Activated CD8-positive, alpha-beta memory T cell treated with anti-CD3 and anti-CD28 coated beads, Interleukin-2, amount 50 U/mL, for 48 hours (primary cell): ENCODE measurements at regions not wholly inside any gene's neighbourhood (a gene's known extent, or its start where the extent isn't known, plus 50 kb on each side); places are given as distances from the start of the nearest gene placed in this dataset.

ENCODE experiments used
- DNase-seq: peaks from one replicate; pipeline ENCODE4 v3.0.0-alpha.2; 2020

DNA sequence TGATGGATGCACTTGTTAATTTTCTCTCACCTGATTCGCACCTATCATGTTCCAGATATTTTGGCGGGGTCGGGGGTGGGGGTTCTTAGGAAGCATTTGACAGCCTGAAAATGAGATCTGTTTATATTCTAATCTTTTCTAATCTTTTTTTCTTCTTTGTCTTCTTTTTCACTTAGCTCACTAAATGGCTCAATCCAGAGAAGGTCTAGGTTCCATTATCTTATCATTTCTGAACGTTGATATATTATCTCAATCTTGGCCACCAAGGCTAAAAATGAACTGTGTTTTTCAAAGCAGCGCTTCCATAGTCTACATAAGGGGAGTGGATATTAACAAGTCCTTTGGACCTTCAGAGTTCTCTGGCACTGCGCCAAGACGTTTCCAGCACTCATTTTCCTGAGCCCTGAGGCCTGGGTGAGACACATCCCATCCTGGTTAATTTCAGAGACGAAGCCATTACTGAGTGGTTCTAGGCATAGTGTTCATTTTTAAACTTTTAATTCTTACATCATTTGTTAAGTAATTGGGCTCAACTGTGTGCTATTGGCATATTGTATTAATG lies 229.0 kb downstream of the SOX11 start:
- DNase-seq: no peak

DNA sequence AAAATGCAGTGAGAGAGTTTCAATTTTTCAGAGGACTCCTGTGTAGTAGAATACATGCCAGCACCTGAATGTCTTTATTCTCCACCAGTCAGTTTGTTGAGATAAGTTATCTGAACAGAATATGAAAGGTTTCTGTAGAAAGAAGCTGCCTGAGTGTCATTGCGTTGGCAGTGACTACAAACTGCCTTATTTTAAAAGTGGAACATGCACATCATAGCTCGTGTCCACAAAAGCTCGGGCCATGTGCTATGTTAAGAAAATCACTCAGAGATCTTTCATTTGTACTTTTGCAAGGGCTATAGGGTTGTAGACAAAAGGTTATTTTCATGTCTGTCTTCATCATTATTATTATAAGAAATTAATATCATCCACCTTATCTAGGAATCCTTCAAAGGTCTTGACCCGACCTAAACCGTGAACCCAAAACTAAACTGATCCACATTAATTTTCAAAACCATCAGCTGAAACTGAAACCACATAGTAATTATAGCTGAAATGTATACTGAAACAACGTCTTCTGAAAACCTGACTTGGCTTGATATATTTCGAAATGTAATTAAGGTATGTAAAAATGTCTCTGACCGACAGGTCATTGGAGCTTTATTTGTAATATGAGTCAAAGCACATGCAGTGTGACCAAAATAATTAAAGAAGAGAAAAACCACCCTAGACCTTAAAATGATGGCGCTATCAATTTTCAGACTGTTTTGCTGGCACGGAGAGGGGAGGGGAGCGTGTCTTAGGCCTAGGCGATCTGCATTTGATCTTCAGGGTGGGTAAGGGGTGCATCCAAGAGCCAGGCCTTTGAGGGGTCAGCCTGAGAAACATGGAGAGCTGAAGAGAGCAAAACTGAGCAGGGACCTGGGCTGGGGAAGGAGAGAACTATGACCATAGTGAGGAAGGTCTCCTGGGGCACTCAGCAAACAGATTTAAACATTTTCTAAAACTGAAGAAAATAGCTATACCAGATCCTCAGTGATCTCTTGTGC lies 232.1 kb downstream of the SOX11 start:
- no peak for DNase-seq

DNA sequence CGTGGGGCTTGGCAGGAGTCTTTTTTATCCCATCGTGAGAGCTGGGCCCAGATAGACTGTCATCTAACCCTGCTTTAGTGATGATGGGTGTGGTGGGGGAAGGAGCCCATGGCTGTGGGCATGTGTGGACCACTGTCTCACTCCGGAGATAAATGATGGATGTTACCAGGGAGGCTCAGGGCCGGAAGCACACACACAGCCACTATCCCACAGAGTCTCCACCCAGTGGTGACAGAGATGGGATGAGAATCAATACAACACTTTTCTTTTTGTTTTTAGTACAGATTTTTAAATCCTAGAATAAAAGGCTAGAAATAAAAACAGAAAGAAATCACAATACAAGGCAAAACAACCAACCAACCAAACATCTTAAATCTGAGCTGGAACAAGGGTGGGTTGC lies 233.4 kb downstream of the SOX11 start:
- DNase-seq: no peak

DNA sequence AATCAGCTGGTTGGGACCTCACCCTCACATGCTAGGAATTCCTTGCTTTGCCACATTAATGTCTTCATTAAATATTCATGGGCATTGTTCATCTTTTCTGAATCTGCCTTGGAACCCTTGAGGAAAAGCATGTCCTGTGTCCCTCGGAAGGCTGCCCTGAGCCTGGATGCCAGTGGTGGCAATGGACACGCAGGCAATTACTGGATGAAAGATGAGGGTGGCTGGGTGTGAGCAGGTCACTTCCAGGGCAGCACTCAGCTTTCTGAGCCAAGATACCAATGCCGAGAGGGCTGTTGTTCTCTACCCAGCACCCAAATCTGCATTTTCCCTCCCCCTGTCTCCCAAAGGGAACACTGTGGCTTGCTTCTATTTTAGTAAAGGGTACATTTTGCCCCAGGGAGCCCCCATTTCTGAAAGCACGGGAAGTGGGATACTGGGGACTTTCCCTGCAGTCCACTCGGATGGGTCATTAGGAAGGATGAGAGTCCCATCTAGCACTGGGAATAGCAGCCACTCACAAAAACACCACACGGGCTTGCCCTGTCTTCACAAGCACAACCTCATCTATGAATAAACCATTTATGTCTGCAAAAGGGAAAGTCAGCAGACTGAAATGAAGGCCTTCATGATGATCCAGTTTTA lies 234.8 kb downstream of the SOX11 start:
- no peak for DNase-seq

DNA sequence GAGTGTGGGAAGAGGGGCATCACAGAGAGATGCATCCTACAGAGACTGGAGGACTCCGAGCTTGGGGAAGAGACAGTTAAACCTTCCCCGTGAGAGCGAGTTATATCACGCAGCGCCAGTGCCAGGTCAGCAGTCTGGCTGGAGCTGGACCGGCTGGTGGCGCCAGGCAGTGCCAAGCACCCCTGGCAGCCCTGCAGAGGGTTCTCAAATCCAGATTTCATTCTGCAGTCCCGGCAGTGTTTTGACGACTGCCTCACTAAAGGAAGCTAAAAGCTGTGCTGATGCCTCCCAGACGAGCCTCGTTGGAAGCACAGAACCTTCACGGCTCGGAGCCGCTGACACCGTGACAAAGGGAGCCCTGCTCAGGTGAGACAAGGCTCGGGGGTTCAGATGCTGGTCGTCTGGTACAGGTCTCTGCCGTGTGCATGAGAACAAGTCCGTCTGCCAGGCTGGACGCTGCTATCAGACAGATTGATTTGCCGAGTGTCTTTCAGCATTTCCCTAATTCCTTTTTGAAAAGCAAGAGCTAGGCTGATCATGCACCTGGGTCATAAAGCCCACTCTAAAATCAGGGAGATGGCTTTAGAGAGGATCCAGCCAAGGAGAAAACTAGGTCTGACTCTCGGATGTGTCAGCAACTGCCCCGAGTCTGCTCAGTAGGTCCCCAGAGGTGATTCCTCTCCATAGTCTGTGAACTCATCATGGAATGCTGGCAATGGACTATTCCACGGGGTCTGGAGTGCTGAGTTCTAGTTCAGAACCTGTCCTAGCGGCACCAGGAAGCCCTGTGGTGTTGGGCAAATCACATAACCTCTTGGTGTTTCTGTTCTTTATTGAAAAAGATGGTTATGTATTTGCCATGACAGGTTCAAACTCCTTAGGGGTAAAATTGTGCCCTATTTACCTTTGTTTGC lies 240.6 kb downstream of the SOX11 start:
- DNase-seq: no peak

DNA sequence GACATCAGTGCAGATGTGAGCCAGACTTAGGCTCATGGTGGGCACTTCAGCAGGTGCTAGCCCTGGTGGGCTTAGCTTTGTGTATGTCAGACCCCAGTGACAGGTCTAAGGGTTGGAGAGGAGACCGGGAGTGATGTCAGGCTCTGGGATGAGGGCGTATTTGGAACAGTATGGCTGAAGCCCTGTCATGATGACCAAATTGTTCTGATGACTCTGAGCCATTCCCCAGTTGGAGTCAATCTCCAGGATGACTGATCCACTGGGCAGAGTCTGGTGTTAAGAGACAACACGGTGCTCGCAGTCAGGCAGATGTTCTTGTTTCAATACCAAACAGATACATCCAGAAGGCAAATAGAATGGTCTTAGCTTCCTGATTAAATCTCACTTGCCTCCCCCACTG lies 241.5 kb downstream of the SOX11 start:
- no peak for DNase-seq

DNA sequence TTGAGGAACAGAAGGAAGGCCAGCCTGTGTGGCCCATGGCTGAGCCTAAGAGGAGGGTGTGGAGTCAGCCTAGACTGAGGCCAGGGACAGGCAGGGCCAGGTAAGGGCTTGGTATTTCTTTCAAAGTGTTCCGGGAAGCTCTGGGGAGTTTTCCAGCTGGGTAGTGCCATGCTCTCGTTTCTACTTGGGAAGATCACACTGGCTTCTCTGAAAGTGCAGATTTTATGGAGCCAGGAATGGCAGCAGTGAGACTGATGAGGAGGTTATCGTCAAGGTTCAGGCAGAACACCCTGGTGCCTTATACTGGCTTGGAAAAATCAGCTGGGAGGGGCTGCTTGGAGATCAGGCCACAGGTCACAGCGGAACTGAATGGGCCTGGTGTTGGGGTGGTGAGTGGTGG lies 245.1 kb downstream of the SOX11 start:
- DNase-seq: no peak

DNA sequence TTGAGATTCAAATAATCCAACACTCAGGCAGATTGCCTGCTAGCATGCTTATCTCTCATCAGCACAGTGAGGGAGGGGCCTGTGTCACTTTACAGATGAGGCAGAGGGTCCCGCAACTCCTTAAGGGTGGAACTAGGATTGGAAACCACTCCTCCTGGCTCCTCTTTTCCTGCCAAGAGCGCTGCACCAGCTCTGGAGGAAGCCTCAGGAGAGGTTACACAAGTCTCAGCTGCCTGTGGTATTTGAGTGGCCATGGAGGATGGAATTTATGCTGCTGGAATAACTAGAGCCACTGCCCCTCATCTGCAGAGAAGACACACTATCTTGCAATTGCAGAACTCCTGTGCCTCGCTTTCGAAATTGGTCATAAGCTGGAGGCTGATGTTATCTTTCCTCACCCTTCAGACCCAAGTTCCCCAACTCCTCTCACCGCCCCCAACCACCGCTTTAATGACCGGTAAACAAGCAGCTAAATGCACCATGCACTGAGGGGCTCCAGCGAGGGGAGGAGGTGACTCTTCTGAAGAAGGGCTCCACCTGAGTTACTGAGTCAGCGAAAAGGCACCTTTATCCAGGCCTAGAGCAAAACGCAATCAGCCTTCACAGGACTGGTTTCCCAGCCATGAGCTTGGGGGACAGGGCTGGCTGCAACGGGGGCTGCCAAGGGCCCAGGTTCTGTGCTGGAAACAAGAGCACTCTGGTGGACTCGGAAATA lies 245.8 kb downstream of the SOX11 start:
- no peak for DNase-seq

DNA sequence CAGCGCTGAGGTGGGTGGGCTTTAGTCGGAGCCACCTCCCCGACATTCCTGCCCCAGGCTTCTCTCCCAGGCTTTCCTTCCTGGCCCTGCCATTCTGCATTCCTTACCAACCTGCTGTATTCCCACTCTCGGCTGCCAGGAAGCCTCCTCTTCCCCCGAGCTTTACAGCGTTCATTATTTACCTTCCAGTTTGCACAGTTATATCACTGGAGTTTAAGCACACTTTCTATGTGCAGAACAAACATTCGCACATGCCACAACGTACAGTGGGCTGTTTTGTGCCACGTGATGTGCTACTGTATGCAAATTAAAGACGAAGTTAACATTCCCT lies 246.3 kb downstream of the SOX11 start:
- DNase-seq: no peak

DNA sequence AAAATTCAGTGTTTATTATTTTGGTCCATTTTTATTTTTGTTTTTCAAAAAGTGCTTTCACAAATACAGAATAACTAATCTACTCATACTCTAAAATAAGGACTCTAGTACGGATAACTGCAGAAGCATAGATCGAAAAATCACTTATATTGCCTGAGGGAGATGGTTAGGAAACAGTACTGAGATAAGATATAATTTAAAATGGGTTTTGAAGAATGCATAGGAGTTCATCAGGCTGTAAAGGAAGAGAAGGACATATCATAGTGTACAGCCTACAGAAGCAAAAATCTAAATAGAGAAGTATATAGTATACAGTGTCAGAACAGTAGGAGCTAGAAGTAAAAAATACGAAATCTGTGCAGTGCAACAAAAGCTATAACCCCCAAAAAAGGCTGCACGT lies 247.4 kb downstream of the SOX11 start:
- no peak for DNase-seq

DNA sequence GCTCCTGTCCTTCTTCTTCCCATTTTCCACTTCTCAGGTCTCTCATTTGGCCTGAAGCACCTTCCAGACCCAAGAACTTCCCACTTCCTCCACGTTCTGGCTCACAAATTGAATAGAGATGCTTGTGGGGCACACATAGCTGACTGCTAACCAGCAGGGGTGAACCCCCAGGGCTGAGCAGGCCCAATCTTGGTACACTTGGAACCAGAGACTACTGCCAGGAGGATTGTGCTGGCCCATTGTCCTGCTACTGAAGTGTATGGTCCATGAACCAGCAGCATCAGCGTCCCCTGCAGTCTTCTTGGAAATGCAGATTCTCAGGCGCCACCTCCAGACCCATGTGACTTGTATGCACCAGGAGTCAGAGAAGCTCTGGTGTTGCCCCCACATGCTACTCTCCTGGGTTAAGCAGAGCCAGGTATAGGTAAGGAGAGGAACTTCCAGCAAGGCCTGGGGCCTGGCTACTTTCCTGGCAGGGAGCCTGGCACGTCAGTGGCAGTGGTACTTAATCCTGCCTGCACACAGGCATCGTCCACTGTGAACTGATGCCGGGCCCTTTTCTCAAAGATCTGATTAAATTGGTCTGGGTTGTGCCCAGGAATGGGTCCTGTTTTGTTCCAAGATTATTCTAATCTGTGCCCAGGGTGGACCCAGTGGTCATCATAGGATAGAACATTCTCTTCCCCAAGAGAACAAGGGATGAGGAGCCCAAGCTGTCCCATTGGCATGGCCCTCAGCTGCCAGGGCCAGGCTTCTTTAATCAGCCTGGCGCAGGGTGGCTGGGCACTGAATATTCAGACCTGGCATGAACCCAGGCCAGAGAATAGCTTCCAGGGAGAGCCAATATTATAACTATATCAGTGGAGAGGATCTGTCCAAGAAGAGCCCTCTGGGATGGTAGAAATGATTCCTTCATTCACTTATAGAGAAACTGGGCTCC lies 248.7 kb downstream of the SOX11 start:
- DNase-seq: no peak

DNA sequence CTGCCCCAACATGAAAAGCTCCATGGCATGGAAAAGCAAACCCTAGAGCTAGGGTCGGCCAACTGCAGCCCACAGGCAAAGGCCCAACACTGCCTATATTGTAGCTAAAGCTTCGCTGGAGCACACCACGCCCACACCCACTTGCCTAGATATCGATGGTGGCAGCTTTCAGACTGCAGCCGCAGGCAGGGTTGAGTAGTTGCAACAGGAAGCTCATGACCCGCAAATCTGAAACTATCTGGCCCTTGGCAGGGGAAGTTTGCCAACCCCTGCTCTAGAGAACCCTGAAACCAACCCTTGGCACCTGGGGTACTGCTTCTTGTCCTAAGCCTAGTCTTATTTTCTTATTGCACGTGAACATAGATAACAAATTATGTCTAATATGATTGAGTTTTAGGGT lies 250.0 kb downstream of the SOX11 start:
- DNase-seq: no peak

DNA sequence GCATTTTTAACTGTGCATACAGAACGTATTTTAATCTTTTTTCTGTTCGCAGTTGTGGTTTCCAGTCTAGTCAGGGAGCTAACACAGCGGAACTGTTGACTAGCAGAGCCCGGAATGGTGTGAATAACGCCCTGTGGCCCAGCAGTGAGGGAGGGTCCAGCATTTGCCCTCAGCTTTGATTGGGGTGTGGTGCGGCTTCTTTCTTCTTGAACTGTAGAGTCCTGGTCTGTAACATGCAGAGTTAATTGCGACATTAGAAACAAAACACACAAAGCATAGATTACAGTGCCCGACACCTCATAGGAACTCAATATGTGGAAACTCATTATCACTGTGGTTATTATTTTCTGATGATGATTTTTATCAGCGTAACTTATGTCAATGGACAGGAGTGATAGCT lies 253.6 kb downstream of the SOX11 start:
- DNase-seq: no peak

DNA sequence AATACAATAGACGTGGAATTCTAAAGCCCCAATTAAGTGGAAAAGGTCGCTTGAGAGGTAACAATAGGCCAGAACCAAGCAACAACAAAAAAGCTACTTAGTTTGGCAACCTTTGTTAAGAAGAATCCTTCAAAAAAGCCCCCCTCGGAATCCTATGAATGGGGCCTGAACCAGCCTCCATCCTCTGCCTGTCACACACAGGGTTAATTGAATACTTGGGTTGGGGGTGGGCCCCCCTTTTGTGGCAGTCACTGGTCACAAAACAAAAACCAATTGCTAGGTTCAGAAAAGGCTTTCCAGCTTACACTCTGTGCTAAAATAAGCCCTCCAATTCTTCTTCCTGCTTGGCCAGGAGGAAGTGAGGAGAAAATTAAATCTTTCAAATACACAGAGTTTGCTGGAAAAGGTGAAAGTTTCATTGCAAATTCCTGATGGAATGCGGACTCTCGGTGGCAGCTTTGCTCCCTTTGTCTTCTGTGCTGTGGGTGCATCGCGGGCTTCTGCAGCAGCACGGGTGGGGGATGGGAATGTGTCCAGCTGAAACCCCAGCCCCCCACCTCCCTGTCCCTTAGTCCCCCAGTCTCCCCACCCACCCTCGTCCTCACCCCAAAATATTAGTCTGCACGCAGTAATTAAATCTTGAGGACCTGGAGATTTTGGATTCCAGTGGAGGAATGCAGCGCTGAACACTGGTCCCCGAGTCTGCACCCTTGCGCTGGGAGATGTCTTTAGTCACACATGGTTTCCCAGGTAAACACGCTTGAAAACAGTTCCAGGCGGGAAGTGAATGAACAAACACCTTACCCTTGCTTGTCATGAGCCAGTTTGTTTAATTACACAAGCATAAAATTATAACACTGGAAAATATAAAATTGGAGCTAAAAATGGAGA lies 254.3 kb downstream of the SOX11 start:
- no peak for DNase-seq

DNA sequence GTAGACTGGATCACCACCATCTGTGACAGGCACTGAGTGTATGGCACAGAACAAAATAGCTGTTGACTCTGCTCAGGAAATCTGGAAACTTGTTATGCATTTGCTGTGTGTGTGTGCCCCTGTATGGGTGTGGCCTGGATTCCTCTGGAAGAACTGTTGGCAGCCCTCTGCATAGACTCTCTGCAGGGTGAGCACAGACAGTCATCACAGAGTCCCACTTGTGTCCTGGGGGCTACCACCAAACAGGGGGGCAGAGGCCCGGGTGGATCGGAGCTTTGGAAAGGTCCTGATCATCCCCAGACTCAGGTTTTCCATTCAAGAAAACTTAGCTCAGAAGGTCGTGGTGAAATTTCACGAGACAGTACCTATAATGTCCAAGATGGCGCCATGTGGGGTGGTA lies 258.6 kb downstream of the SOX11 start:
- no peak for DNase-seq

DNA sequence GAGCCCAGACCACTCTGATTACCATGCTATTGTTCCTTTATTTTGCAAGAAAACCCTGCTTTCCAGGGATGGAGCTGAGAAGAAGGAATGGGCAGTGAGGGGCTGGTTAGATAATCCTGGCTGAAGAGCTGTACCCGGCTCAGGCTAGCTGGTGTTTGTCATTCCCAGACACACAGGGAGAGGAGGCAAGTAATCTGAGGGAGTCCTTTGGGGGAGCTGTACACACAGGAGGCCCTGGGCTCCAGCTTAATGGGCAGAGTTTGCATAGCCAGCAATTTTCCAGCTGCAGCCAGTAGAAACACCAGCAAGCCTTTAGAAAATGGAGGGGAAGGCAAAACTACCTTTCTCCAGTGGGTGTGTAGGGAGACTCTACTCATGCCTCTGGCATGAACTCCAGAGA lies 259.3 kb downstream of the SOX11 start:
- DNase-seq: no peak

DNA sequence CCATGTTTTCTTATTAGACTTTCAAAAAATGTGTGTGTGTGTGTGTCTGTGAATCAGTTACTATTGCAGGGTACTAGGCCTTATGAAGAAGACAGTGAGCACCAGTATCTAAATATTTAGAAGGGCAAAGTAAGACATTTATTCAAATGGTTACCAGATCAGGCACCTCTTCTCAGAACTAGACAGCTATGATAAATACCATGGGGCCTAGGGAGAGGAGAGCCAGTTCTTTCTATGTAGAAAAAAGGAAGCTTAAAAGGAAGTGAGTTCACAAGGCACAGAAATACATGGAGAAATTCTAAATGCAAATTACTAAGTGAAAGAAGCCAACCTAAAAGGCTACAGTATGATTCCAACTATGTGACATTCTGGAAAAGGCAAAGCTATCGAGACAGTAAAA lies 261.3 kb downstream of the SOX11 start:
- no peak for DNase-seq

DNA sequence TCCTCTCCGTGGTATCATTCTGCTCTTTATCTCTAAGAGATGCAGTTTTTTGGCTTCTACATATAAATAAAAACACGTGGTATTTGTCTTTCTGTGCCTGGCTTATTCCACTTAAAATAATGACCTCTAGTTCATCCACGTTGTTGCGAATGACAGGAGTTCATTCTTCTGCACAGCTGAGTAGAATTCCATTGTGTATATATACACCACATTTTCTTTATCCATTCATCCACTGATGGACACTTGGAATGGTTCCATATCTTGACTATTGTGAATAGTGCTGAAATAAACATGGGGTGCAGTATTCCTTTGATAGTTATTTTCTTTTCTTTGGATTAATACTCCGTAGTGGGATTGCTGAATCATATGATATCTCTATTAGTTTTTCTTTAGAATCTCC lies 262.3 kb downstream of the SOX11 start:
- no peak for DNase-seq

DNA sequence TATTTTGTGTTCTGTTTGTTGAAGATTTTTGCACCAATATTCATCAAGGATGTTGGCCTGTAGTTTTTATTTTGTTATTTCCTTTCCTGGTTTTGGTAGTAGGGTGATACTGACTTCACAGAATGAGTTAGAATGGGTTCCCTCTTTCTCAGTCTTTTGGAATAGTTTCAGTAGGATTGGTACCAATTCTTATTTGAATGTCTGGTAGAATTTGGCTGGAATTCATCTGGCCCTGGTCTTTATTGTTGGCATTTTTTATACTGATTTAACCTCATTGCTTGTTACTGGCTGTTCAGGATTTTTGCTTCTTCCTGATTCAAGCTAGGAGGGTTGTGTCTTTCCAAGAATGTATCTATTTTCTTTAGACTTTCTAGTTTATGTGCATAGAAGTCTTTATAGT lies 263.7 kb downstream of the SOX11 start:
- no peak for DNase-seq
